ENCODE measurements at regions not wholly inside any gene's neighbourhood (a gene's known extent, or its start where the extent isn't known, plus 50 kb on each side); places are given as distances from the start of the nearest gene placed in this dataset.

DNA sequence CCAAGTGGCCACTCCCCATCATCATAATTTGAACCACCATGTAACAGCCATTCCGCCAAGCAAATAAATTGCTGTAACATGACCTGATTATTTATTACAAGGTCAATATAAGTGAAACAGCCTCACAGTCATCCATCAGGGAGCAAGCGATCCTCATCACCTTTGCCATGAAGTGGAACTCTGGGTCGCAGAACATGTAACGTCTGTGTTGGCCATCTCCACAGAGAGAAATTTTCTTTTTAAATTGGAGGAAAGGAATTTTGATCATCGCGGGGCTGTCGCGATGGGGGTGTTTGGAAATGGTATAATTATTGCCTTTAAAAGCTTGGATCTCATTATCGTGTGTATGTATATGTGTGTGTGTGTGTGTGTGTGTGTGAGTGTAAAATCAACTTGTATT lies 90.2 kb downstream of the SHOX start:
- TF ChIP-seq, protein P1, sequence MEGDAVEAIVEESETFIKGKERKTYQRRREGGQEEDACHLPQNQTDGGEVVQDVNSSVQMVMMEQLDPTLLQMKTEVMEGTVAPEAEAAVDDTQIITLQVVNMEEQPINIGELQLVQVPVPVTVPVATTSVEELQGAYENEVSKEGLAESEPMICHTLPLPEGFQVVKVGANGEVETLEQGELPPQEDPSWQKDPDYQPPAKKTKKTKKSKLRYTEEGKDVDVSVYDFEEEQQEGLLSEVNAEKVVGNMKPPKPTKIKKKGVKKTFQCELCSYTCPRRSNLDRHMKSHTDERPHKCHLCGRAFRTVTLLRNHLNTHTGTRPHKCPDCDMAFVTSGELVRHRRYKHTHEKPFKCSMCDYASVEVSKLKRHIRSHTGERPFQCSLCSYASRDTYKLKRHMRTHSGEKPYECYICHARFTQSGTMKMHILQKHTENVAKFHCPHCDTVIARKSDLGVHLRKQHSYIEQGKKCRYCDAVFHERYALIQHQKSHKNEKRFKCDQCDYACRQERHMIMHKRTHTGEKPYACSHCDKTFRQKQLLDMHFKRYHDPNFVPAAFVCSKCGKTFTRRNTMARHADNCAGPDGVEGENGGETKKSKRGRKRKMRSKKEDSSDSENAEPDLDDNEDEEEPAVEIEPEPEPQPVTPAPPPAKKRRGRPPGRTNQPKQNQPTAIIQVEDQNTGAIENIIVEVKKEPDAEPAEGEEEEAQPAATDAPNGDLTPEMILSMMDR (IDR thresholded peaks at IDR 0.05 in 8 of 11, conservative IDR thresholded peaks at IDR 0.05 in 3 of 11) = no peak
- no peak for TF ChIP-seq POLR2A (IDR thresholded peaks at IDR 0.05)
